Hepatocyte (in vitro differentiated cells): ENCODE measurements at regions not wholly inside any gene's neighbourhood (a gene's known extent, or its start where the extent isn't known, plus 50 kb on each side); places are given as distances from the start of the nearest gene placed in this dataset.

Experiments
- DNase-seq: peaks from one replicate; pipeline ENCODE4 v3.0.0-alpha.2; 2016; ENCODE audit warnings: low spot score
- H2AFZ ChIP-seq: fragments of 200-600 bp; sonication (generic); 2 replicates; pipeline ENCODE4 v1.6.0; 2016; ENCODE audit warnings: antibody characterized with exemption, mild to moderate bottlenecking
- H3K27ac ChIP-seq: fragments of 200-600 bp; sonication (generic); 2 replicates; pipeline ENCODE4 v1.5.1; 2016; ENCODE audit warnings: mild to moderate bottlenecking
- H3K27me3 ChIP-seq: fragments of 200-600 bp; sonication (generic); 2 replicates; pipeline ENCODE4 v1.6.1; 2016
- H3K36me3 ChIP-seq: fragments of 200-600 bp; sonication (generic); replicated peaks from 2 replicates; pipeline ENCODE4 v1.5.1; 2016; ENCODE audit warnings: low read depth; ENCODE audit not compliant: insufficient read depth
- H3K4me1 ChIP-seq: fragments of 200-600 bp; sonication (generic); 2 replicates; pipeline ENCODE4 v1.5.1; 2016; ENCODE audit warnings: mild to moderate bottlenecking, moderate library complexity; ENCODE audit not compliant: insufficient read depth
- H3K4me2 ChIP-seq: fragments of 200-600 bp; sonication (generic); 2 replicates; pipeline ENCODE4 v1.6.0; 2016
- H3K4me3 ChIP-seq: fragments of 200-600 bp; sonication (generic); 2 replicates; pipeline ENCODE4 v1.5.1; 2016; ENCODE audit warnings: mild to moderate bottlenecking
- H3K79me2 ChIP-seq: fragments of 200-600 bp; sonication (generic); 2 replicates; pipeline ENCODE4 v1.6.0; 2017; ENCODE audit warnings: mild to moderate bottlenecking
- H3K9me2 ChIP-seq: fragments of 200-600 bp; sonication (generic); replicated peaks from 2 replicates; pipeline ENCODE4 v1.6.0; 2017; ENCODE audit warnings: mild to moderate bottlenecking; ENCODE audit not compliant: insufficient read depth
- H3K9me3 ChIP-seq: fragments of 200-600 bp; sonication (generic); 2 replicates; pipeline ENCODE4 v1.5.1; 2016; ENCODE audit warnings: low read depth, mild to moderate bottlenecking
- H4K20me1 ChIP-seq: fragments of 200-600 bp; sonication (generic); 2 replicates; pipeline ENCODE4 v1.6.0; 2016; ENCODE audit warnings: mild to moderate bottlenecking; ENCODE audit not compliant: insufficient read depth, poor library complexity, severe bottlenecking
- EZH2 ChIP-seq: fragments of 200-600 bp; sonication (generic); IDR thresholded peaks from 2 replicates; pipeline ENCODE4 v1.6.1; 2016; ENCODE audit warnings: antibody characterized with exemption, mild to moderate bottlenecking, borderline replicate concordance
- EZH2phosphoT487 ChIP-seq: fragments of 200-600 bp; sonication (generic); IDR thresholded peaks from one replicate; pipeline ENCODE4 v1.6.1; 2018; ENCODE audit warnings: antibody characterized with exemption, mild to moderate bottlenecking, low read depth, moderate library complexity; ENCODE audit not compliant: unreplicated experiment, severe bottlenecking
- WGBS: methylation state at CpG from one replicate; pipeline ENCODE4 v1.1.6; 2016; ENCODE audit warnings: low lambda C conversion rate; ENCODE audit errors: missing lambda C conversion rate; 5-methylcytosine and 5-hydroxymethylcytosine counted together
- TF ChIP-seq, protein P1 (sequence below): fragments of 200-600 bp; sonication (generic); IDR thresholded peaks from 2 replicates; pipeline ENCODE4 v1.5.1; 2016; ENCODE audit warnings: antibody characterized with exemption, mild to moderate bottlenecking; ENCODE audit not compliant: poor library complexity

DNA sequence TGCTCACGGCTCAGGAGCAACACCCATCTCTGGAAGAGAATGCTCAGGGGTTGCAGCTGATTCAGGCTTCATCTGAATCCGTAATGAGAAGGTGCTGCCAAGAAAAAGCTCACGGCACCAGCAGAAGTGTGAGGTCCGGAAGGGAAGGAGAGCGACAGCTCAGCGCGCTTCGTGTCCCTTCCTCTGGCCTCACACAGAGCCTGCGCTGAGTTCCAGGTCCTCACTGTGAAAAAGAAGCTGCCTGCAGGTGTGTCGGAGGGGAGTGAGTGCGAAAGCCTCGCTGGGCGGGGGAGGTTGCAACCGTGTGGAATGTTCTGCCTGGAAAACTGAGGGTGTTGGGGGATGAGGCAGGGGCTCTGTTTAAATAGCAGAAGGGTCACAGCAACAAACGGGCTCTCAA, 76.2 kb upstream of the TWIST2 start:
- H3K9me2 ChIP-seq = no peaks in the 10 kb centered on the region
- no peaks in the 10 kb centered on the region for H3K79me2 ChIP-seq
- no peak overlapping the region for H3K27ac ChIP-seq
- H3K27me3 ChIP-seq = peaks cover 45% of the 10 kb centered on the region
- WGBS = 71% methylated on average over 15 of the region's 15 CpGs
- DNase-seq = no peak
- no peak overlapping the region for H3K4me3 ChIP-seq
- no peak for TF ChIP-seq EZH2phosphoT487
- TF ChIP-seq, protein P1, sequence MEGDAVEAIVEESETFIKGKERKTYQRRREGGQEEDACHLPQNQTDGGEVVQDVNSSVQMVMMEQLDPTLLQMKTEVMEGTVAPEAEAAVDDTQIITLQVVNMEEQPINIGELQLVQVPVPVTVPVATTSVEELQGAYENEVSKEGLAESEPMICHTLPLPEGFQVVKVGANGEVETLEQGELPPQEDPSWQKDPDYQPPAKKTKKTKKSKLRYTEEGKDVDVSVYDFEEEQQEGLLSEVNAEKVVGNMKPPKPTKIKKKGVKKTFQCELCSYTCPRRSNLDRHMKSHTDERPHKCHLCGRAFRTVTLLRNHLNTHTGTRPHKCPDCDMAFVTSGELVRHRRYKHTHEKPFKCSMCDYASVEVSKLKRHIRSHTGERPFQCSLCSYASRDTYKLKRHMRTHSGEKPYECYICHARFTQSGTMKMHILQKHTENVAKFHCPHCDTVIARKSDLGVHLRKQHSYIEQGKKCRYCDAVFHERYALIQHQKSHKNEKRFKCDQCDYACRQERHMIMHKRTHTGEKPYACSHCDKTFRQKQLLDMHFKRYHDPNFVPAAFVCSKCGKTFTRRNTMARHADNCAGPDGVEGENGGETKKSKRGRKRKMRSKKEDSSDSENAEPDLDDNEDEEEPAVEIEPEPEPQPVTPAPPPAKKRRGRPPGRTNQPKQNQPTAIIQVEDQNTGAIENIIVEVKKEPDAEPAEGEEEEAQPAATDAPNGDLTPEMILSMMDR = no peak
- no peak for TF ChIP-seq EZH2
- H2AFZ ChIP-seq = no peak overlapping the region
- no peaks in the 10 kb centered on the region for H3K36me3 ChIP-seq
- H3K9me3 ChIP-seq = no peaks in the 10 kb centered on the region
- no peaks in the 10 kb centered on the region for H4K20me1 ChIP-seq
- H3K4me2 ChIP-seq = no peak overlapping the region
- H3K4me1 ChIP-seq = no peaks in the 10 kb centered on the region

DNA sequence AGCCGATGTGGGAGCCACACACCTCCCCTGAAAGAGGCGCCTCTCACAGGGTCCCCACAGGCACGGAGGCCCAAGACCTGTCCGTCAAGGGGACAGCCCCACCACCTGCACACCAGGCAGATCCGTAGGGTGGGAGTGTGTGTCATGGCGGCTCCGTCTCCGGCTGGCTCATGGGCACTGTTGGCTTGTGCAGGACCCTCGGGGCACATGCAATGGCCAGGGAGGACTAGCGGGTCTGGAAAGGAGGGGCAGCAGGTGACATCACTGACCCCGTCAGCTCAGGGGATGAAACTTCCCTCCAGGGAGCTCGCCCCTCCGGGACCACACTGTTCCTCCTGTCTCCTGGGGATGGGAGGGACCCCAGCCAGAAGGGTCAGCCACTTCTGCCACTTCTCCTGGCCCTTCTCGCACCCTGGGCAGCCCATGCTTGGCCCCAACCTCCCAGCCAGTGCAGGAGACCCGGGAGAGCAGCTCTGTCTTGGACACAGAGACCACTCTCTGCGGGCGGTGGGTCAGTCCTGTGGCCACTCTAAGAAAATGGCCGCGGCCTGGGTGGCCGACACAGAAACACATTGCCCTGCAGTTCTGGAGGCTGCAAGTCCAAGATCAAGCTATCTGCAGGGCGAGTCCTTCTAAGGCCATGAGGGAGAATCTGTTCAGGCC, 75.1 kb upstream of the TWIST2 start:
- H3K9me3 ChIP-seq = no peaks in the 10 kb centered on the region
- TF ChIP-seq EZH2phosphoT487 = no peak
- TF ChIP-seq, protein P1 = no peak
- no peak for TF ChIP-seq EZH2
- H3K4me1 ChIP-seq = no peaks in the 10 kb centered on the region
- H4K20me1 ChIP-seq = no peaks in the 10 kb centered on the region
- no peaks in the 10 kb centered on the region for H3K9me2 ChIP-seq
- WGBS = 90% methylated on average over 21 of the region's 21 CpGs
- no peaks in the 10 kb centered on the region for H3K36me3 ChIP-seq
- H2AFZ ChIP-seq = no peak overlapping the region
- no peak overlapping the region for H3K27ac ChIP-seq
- H3K27me3 ChIP-seq = peaks cover 34% of the 10 kb centered on the region
- no peak for DNase-seq
- H3K4me3 ChIP-seq = no peak overlapping the region
- H3K4me2 ChIP-seq = no peak overlapping the region
- H3K79me2 ChIP-seq = no peaks in the 10 kb centered on the region

DNA sequence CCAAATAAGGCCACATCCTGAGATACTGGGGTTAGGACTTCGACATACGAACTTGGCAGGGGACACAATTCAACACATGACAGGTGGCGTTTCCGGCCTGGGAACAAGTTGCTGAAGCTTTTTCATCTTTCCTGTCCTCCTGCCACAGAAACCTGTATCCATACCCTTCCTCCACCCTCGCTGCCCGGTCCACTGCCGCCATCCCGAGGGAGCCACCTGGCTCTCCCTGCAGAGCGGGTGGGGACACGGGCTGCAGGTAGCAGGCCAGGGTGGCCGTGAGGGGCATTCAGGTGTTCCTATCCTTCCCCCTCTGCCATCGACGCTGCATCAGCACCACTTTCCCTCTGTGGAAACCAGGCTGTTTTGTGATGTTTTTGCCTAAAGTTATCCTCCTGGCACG, 74.4 kb upstream of the TWIST2 start:
- H3K27me3 ChIP-seq = peaks cover 29% of the 10 kb centered on the region
- H3K9me3 ChIP-seq = no peaks in the 10 kb centered on the region
- TF ChIP-seq, protein P1 = no peak
- TF ChIP-seq EZH2phosphoT487 (no peak), EZH2 (no peak)
- WGBS = 93% methylated on average over 14 of the region's 14 CpGs
- DNase-seq = no peak
- no peak overlapping the region for H3K4me3 ChIP-seq
- no peak overlapping the region for H3K4me2 ChIP-seq
- H4K20me1 ChIP-seq = no peaks in the 10 kb centered on the region
- H3K36me3 ChIP-seq = no peaks in the 10 kb centered on the region
- H3K79me2 ChIP-seq = no peaks in the 10 kb centered on the region
- H2AFZ ChIP-seq = no peak overlapping the region
- no peak overlapping the region for H3K27ac ChIP-seq
- H3K9me2 ChIP-seq = no peaks in the 10 kb centered on the region
- H3K4me1 ChIP-seq = no peaks in the 10 kb centered on the region

DNA sequence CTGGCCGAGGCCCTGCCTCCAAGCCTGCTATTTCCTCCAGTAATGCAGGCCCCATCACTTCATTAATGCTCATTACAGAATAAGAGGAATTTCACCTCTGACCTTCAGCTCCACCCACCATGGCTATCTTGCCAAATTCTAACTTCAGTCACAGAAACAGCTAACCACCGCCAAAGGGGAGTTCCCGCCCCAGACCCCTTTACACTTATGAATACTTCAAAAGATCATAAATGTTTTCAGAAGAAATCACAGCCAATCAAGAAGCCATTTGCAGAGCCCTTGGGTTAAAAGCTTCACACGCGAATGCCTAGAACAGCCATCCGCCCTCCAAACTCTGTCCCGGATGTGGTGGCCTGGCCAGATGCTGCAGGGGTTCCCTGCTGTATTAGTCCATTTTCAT, 73.8 kb upstream of the TWIST2 start:
- H4K20me1 ChIP-seq = no peaks in the 10 kb centered on the region
- H3K27ac ChIP-seq = no peak overlapping the region
- H2AFZ ChIP-seq = no peak overlapping the region
- peaks cover 23% of the 10 kb centered on the region for H3K27me3 ChIP-seq
- no peak for DNase-seq
- H3K36me3 ChIP-seq = no peaks in the 10 kb centered on the region
- no peaks in the 10 kb centered on the region for H3K9me3 ChIP-seq
- 76% methylated on average over 7 of the region's 7 CpGs for WGBS
- no peaks in the 10 kb centered on the region for H3K4me1 ChIP-seq
- H3K79me2 ChIP-seq = no peaks in the 10 kb centered on the region
- H3K4me3 ChIP-seq = no peak overlapping the region
- no peak overlapping the region for H3K4me2 ChIP-seq
- TF ChIP-seq, protein P1 = no peak
- TF ChIP-seq EZH2phosphoT487 (no peak), EZH2 (no peak)
- H3K9me2 ChIP-seq = no peaks in the 10 kb centered on the region
